HG03196 (cell line): ENCODE measurements at regions not wholly inside any gene's neighbourhood (a gene's known extent, or its start where the extent isn't known, plus 50 kb on each side); places are given as distances from the start of the nearest gene placed in this dataset.
"Not testable (repeated sequence)": the region's sequence is repeated elsewhere in the genome, so short reads cannot be mapped to it uniquely, and the experiment has no call there.

Experiments used
- ATAC-seq: cut with Tn5 transposase; IDR thresholded peaks from one replicate; pipeline ENCODE4 v1.9.1; 2021; ENCODE audit not compliant: unreplicated experiment

DNA sequence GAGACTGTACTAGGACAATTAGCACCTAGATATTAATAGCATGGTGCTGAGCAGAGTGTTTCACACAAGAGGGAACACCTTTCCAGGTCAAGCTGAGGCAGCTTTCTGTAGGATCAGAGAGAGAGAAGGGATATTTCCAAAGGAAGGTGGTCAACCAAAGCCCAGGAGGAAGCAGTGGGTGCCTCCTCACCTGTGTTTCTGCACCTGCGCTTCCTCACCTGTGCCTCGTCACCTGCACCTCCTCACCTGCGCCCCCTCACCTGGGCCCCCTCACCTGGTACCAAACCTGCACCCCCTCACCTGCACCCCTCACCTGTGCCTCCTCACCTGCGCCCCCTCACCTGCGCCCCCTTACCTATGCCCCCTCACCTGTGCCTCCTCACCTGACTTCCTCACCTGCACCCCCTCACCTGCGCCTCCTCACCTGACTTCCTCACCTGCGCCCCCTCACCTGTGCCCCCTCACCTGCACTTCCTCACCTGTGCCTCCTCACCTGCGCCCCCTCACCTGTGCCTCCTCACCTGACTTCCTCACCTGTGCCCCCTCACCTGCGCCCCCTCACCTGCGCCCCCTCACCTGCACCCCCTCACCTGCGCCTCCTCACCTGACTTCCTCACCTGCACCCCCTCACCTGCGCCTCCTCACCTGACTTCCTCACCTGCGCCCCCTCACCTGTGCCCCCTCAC is 67.9 kb downstream of the TTLL2 start:
- no peak for ATAC-seq

DNA sequence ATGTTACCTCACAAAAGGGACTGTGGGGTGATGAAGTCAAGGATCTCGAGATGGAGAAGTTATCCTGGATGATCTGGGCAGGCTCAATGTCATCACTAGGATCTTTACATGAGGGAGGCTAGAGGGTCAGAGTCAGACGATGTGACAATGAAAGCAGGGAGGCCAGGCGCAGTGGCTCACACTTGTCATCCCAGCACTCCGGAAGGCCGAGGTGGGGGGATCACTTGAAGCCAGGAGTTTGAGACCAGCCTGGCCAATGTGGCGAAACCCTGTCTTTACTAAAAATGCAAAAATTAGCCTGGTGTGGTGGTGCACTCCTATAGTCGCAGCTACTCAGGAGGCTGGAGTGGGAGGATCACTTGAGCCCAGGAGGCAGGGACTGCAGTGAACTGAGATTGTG is 68.8 kb downstream of the TTLL2 start:
- ATAC-seq: no peak

DNA sequence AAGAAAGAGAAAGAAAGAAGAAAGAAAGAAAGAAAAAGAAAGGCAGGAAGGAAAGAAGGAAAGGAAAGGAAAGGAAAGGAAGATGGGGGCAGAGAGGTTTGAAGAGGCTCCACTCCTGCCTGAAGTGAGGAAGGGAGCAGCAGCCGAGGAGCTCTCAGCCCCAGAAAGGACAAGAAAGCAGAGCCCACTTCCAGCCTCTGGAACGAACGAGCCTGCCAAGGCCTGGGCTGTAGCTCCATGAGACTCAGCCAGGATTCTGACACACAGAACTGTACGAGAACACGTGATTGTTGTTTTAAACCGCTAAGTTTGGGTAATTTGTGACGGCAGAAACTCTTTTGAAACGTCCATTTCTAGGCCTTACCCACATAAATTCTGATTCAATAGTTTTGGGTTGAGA is 69.5 kb downstream of the TTLL2 start:
- no peak for ATAC-seq

DNA sequence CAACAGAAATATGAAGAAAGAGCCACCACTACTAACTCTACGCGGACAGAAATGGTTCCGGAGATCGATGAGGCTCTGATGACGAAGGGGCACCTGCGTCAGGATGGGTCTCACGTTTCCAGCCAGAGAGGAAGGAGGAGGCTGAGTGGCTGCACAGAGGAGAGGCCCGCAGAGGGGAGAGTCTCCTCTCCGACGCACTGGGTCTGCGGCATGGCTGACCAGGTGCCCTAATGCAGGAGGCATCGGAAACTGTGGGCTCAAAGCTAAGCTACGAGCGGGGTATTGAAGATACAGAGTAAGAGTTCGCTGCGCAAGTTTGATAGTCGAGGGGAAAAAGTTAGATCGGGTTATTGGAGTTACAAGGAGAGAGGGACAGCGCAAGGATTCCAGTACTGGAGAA is 69.9 kb downstream of the TTLL2 start:
- no peak for ATAC-seq

DNA sequence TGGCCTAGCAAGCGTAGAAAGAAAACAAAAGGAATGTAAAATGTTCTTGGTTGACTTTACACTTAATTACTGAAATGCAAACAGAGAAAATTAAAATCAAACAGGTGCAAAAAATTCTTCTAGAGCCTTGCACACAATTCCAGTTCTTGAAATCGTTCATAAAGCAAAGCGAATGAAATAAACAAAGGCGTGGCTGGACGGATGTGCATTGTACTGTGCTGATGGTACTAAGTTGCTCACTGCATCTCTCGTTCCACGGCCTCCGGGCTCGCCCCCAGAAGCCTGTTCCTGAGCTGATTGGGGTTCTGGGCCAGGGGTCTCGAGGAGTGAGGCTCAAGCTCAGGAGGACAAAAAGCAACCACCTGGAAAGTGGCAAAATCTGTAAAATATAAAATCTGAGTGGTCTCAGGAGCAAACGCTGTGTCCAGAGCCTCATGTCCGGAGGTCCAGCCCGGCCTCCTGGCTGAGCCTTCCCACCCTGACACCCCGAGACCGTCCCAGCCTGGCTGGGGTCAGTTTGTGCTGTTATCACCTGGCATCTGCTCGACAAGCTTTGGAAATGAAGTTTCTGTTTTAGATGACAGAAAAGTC is 71.3 kb downstream of the TTLL2 start:
- ATAC-seq: no peak

DNA sequence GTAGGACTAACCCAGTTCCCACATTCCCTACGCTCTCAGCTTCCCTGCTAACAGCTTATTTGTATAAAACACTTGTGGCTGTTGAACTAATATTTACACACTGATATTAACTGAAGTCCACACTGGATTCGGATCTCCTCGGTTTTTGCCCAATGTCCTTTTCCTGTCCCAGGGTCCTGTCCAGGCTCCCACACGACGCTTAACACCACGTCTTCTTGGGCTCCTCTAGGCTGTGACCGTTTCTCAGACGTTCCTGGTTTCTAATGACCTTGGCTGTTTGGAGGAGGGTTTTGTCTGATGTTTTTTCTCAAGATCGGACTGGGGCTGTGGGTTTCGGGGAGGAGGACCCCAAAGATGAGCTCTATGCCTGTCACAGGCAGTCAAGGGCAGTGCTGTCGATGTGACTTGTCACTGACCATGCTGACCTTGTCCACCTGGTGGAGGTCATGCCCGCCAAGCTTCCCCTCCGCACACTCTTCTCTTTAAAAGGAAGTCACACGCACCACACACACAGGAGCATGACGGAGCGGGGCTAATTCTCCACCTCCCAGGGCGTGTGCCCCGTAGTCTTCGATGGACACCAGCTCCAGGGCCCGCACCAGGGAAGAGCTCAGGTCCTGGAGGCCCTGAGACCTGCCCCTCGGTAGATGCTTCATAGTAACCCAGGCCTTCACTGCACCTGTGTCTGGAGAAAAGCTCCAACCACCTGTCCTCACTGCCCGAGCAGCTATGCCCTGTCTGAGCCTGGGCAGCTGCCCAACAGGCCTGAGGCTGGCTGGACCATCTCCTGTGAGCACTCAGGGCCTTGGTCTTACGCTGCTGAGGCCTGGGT is 72.0 kb downstream of the TTLL2 start:
- ATAC-seq: no peak

DNA sequence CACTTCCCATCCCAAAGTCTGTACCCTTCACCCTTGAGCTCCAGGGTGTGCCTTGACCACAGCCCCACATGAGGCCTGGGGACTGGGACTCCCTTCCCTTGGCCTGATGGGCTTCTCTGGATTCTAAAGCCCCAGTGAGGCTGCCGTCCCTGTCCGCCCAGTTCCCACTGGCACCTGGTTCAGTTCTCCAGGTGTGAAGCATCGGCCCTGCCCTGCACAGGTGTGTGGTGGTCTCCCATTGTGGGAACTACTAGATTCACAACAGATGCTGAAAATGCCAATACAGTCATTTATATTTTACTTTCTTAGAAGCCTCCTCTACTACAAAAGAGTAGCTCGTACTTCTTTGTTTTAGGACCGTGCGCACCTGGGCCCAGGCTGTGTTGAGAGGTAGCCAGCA is 72.8 kb downstream of the TTLL2 start:
- ATAC-seq: no peak

DNA sequence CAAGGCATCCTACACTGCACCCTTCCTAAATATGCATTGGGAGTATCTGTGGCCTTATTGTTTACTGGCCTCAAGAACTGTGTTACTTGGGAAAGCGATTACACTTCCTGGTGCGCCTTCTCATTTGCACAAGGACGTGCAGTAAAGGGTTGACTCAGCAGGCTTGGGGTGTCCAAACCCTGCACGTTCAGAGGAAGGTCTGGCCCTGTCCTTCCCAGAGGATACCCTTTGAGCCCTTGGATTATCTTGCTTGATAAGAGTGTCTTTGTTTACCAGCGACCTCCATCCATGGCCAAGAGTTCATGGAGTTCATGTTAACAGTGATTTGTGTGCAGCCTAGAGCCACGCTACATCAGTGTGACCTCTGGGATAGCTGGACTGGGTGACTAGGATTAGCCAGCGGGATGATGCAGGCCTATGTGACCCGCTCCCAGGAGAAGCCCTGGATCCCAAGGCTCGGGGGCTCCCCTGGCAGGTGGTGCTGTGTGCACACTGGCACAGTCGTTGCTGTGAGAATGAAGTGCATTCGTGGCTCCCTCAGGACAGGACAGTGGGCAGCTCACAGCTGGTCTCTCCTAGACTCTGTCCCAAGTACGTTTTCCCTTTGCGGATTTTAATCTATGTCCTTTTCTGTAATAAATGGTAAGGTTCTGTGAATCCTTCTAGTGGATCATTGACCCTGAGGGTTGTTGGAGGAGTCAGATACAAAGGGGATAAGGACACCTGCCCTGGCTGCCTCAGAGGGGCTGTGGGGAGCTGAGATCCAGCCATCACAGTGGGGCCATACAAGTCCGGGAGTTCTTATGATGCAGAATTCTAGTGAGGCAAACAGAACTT is 73.5 kb downstream of the TTLL2 start:
- ATAC-seq: no peak

DNA sequence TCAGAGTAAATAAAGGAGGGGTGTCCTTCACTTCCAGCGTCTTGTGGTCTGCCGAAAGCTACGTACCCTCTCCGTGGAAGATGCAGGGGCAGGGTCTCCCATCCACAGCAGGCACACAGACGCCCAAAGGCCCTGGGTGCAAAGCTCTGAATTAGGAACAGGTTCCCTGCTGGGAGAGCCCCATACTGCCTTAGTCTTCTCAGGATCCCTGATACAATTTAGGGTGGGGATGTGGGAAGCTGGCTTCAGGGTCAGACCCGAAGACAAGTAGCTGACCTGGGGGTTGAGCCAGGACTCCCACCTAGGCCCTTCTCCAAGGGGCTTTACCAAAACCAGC is 74.1 kb downstream of the TTLL2 start:
- no peak for ATAC-seq

DNA sequence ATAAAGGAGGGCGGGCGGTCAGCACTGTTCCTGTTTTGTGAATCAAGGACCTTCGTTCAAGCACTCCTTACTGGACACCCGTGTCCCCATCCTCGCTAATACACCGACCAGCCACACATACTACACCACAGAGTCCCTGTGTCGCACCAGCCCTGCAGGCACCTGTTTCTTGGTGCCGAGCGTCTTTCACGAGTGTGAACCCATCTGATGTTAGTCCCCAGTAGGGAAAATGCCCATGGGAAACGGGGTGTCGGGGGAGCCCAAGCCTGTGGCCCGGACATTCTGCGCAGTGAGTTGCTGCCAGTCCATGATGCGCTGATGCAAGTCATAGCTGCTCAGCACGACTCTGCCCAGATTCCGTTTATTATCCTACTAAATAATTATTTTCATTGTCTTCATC is 74.7 kb downstream of the TTLL2 start:
- no peak for ATAC-seq

DNA sequence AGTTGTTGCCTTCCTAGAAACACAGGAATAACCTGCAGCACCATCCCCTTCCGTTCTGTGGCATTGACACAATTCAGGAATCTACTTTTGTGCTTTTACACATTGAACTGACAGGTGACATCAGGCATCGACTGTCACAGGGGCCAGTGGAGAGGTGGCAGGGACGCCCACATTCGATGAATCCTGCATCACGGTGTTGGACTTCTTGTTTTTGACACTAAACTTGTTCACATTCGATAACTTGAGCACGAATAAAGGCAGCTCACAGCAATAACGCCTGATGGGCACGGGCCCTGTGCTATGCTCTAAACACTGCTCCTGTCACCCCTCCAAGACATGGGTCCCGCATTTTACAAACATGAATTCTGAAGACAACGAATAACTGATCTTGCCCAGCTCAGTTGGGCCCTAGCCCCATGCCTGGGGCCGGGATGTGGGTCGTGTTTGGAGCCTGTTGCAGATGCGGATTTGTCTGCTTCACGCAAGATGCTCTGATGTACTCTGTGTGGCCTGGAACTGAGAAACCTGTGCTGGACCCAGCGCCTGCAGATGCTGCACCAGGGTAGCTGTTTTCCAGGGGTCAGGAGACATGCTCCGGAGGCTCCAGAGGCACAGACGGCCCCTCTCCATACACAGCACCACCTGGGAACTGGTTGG is 75.7 kb downstream of the TTLL2 start:
- no peak for ATAC-seq

DNA sequence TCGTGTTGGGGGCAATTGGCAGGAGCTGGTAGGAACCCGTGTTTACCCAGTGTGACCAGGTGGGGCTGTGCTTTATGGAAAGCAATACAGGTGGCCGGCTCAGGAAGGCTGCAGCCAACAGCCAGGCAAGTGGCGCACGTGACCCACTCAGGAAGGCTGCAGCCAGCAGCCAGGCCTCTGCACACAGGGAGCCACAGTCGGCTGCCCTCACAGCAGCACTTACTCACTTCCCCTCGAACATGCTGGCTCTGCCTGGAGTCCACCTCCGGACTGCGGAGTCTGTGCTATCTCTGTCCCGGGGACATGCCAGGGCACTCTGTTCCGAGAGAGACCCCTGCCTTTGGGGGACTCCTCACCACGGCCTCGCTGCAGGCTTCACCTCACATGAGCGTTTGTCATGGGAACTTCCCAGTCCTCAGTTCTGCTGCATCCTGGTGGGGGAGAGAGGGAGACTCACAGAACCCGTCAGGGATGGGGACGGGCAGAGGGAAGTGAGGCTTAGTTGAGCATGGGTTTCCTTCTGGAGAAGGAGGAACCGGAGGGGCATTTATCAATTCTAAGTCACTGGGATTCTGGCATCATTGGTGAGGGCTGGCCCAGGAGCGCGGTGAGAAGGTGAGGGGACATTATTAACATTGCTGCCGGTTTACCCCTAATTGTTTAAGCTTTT is 76.8 kb downstream of the TTLL2 start:
- ATAC-seq: no peak

DNA sequence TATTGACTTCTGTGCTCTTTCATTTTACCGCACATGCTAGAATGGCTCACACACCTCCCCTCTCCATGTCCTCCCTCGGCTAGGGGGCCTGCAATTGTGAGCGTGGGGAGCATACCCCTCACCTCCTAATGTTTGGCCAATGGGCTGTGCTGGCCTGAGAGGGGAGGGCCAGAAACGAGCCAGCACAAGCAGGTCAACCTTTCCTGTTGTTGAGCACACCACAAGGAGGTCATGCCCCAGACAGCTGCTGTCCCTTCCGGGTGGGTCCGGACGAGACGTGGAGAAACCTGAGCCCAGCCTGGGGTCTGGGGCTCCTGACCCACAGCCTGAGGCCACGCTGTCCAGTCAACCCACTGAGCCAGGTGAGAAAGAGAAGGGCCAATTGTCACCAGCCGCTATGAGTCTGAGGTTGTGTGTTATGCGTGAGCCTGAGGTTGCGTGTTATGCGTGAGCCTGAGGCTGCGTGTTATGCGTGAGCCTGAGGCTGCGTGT is 77.4 kb downstream of the TTLL2 start:
- no peak for ATAC-seq

DNA sequence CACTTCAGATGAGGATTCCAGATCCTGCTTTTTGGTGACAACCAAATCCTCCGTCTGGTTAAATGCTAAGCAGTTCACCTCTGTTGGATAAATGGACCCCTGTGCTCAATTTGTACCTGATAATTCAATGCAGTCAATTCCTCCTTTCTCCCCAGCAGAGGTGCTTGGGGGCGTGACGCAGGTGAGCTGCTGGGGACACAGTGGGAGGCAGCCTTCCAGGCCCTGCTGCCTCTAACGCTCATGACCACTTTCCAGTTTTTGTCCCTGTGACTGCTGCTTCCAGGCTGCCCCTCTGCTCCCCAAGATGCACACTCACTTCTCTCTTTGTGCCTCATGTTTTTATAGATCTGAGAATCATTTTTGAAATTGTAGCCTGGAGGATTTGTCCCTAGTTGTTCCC is 78.5 kb downstream of the TTLL2 start:
- no peak for ATAC-seq

DNA sequence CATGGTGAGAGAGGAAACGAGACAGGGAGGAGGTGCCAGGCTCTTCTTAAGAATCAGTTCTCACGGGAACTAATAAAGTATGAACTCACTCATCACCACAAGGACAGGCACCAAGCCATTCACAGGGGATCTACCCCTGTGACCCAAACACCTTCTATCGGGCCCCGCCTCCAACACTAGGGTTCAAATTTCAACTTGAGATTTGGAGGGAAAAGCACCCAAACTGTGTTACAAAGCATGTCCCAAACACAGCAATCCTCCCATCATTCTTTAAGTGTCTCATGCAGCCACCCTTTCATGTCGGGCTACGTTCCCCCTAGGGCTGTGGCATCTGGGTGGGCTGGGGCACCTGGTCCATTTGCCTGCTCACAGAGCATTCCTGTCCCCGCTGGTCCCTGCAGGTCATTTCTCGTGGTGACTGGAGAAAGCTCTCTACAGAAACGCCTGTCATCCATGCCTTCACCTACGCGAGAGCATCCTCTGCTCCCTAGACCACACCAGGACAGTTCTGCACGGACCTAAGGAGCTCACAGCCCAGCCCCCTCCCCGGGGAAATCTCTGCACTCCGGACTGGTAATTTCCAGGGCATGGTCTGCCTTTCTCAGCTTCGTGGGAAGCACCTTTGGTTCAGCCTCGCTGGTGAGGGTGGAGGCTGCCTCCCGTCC is 79.6 kb downstream of the TTLL2 start:
- no peak for ATAC-seq

DNA sequence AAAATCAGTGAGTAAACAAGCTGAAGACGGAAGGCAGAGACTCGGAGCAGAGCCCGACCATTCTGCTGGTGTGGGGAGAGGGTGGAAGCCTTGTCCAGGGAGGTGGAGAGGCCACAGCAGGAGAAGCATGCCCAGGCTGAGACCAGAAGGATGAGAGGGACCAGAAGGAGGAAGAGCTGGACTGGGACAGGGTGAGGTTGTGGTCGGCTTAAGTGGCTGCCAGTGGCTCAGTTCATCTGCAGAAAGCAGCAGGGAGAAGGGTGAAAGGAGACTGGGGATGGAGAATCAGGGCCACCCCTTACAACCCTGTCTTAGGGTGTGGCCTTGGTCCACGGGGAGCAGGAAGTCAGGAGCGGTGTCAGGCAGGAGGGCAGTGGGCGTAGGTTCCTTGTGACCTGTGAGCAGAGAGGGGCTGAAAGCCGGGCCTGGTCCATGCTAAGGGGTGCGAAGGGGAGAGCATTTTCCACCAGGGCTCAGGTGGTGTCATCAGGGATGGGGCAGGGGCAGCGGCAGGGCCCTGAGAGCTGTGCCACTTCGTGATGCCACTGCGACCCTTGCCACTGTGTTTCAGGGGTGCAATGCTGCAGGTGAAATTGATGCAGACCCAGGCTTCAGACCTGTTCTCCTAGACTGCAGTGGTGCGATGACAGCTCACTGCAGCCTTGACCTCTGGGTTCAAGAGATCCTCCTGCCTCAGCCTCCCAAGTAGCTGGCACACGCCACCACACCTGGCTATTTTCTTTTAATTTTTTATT is 81.1 kb downstream of the TTLL2 start:
- ATAC-seq: no peak

DNA sequence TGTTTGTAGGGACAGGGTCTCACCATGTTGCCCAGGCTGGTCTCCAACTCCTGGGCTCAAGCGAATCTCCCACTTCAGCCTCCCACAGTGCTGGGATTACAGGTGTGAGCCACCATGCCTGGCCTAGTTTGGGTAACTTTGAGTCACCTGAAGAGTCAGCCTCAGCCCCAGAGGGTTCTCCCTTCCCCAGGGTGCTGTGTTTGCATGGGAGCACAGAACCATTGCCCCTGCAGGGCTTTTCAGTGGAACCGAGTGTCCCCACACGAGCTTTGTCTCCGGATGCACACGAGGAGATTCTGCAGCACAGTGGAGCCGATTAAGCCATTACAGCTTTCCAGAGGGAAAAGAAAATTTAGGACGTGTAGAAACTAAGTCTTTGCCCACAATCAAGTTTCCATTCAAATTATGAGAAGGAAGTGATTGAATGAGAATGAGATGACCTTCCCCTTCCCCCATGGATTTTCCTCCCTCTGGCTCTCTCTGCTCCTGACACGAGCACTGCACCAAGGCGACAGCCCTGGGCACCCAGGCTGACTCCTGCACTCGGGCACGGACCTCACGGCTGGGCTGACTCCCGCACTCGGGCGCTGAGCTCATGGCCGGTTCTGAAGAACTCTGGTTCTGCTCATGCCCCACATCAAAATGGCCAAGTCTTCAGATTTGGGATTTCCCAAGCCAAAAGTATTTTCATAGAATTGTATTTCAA is 81.8 kb downstream of the TTLL2 start:
- ATAC-seq: not testable (repeated sequence)
